NCI-H69 (cell line): ENCODE measurements at regions not wholly inside any gene's neighbourhood (a gene's known extent, or its start where the extent isn't known, plus 50 kb on each side); places are given as distances from the start of the nearest gene placed in this dataset.

Experiments used
- DNase-seq: peaks from one replicate; lab custom pipeline; 2025; lab: John Stamatoyannopoulos, UW

GRCh38 chr21:39105341-39105765 is 77.9 kb downstream of the PSMG1 start:
- DNase-seq: peak; percentile 16

- no peak for DNase-seq
Measured at GRCh38 chr21:39104911-39105310, 78.3 kb downstream of the PSMG1 start.

GRCh38 chr21:39103689-39104088 is 79.6 kb downstream of the PSMG1 start:
- no peak for DNase-seq

GRCh38 chr21:39099859-39100258 is 83.4 kb downstream of the PSMG1 start:
- DNase-seq: no peak

- DNase-seq: peak; percentile 81
Measured at GRCh38 chr21:39098696-39099200, 84.5 kb downstream of the PSMG1 start.

- peak; percentile 29 for DNase-seq
Measured at GRCh38 chr21:39097981-39098380, 85.3 kb downstream of the PSMG1 start.

GRCh38 chr21:39097335-39097861 is 85.9 kb downstream of the PSMG1 start:
- no peak for DNase-seq

GRCh38 chr21:39096754-39097153 is 86.5 kb downstream of the PSMG1 start:
- DNase-seq: peak; percentile 26

- DNase-seq: no peak
Measured at GRCh38 chr21:39095681-39096080, 87.6 kb downstream of the PSMG1 start.

- no peak for DNase-seq
Measured at GRCh38 chr21:39094847-39095579, 88.2 kb downstream of the PSMG1 start.

GRCh38 chr21:39094087-39094780 is 89.0 kb downstream of the PSMG1 start:
- DNase-seq: no peak

GRCh38 chr21:39093526-39093925 is 89.7 kb downstream of the PSMG1 start:
- no peak for DNase-seq

GRCh38 chr21:39088831-39089380 is 94.3 kb downstream of the PSMG1 start:
- peak; percentile 16 for DNase-seq

GRCh38 chr21:39088031-39088370 is 95.2 kb downstream of the PSMG1 start:
- DNase-seq: no peak

- no peak for DNase-seq
Measured at GRCh38 chr21:39087238-39088030, 95.8 kb downstream of the PSMG1 start.

- DNase-seq: no peak
Measured at GRCh38 chr21:39086547-39086946, 96.7 kb downstream of the PSMG1 start.

- DNase-seq: no peak
Measured at GRCh38 chr21:39085843-39086405, 97.3 kb downstream of the PSMG1 start.

- no peak for DNase-seq
Measured at GRCh38 chr21:39084979-39085729, 98.1 kb downstream of the PSMG1 start.

GRCh38 chr21:39084073-39084472 is 99.2 kb downstream of the PSMG1 start:
- no peak for DNase-seq

- DNase-seq: no peak
Measured at GRCh38 chr21:39083377-39084008, 99.8 kb downstream of the PSMG1 start.
